GM18526 (cell line): ENCODE measurements at regions not wholly inside any gene's neighbourhood (a gene's known extent, or its start where the extent isn't known, plus 50 kb on each side); places are given as distances from the start of the nearest gene placed in this dataset.

Source experiments
- POLR2A ChIP-seq: IDR thresholded peaks from 3 replicates; pipeline ENCODE4 v1.6.1; 2011; ENCODE audit not compliant: insufficient read length; ENCODE audit errors: extremely low read depth

DNA sequence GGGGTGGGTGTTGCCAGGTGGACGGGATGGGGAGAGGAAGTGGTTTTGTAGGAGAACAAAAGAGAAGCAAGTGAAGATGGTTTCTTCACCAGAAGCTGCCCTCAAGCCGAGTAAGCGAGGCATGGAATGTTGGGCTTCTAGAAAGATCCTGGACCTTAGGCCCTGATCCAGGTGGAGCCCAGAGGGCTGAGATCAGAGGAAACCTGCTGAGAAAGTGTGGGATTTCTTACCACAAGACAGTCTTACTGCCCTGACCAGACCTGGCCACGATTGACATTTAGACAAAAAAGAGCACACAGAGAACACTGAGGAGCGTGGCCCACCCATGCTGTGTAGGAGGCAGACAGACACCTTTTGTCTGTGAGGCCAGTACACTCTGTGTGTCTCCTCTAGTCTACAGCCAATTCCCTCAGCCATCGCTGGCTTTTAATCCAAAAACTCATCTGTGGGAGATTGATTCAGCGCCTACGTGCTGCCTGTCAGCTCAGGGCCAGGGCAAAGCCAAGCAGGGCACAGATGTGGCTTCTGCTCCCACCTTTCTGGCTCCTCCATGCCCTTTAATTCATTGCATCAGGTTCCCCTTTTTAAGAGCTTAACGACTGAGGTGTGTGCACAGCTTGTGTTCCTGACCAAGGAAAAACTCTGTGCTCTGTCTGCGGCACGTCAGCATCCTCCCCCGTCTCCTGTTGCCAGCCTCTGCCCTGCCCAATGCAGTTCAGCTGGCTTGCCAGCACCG, 123.3 kb downstream of the AKAP11 start:
- no peak for TF ChIP-seq POLR2A

DNA sequence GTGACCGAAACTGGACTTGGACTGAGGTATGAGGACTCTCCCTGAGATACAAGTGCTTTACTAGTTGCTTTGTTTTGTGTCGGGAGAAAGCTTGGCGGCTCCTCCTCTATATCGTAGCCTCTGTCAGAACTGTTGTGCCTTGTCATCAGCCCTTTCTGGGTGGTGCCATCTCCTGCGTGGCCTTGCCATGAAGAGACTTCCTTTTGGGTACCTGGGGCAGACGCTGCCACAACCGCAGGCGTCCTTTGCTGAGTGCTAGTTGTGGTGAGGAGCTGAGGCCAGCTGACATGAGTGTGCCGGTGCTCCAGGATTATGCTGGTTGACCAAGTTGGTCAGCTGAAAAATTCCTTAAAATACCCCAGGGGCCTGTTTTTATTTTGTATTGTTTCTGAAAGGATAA, 124.5 kb downstream of the AKAP11 start:
- no peak for TF ChIP-seq POLR2A

DNA sequence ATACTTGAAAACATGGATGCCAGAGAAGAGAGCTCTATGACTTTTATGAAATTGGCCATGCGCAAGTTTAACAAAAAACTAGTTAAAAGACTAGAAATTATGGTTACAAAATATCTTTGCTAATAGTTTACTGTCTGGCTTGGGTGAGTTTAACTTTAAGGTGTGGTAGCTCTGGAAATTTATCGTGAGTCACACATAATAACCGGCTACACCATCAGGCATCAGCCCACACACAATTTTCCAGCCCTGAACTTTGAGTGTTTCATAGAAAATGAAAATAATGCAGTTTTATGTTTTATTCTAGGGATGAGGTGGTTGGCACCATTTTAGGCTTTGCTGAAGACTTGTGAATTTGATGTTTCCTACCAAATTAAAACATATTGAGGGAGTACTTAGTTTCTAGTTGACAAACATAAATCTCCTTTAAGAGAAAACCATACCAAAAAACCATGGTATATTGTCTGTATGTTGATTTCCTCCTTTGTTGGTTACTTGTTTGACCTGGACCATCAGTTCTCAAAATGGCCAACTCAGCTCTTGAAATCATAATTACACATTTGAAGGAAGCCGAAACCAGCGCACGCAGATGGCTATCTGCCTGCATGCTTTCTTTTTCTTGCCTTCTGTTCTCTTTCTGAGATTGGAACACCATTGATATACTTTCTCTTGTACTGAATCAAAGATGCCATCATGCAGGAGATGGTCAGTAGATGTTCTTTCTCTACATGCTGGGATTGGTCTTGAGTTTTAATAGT, 125.1 kb downstream of the AKAP11 start:
- TF ChIP-seq POLR2A: no peak

DNA sequence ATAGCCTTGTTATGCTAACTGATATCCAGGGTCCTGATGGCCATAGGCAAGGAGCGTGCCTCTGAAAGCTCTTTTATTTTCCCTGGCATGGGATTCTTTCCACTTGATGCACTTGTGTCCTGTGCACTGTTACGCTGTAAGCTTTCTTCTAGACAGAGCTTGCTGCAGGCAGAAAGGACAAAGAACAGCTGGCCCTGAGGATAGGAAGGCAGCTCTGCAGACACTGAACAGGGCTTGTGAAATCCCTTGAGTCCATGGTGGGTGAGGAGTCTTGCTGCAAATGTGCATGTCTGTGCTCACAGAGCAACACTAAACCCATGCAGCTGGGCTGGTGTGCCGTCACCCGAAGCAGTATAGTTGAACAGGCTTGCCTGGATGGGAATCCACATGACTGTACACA, 126.6 kb downstream of the AKAP11 start:
- no peak for TF ChIP-seq POLR2A

DNA sequence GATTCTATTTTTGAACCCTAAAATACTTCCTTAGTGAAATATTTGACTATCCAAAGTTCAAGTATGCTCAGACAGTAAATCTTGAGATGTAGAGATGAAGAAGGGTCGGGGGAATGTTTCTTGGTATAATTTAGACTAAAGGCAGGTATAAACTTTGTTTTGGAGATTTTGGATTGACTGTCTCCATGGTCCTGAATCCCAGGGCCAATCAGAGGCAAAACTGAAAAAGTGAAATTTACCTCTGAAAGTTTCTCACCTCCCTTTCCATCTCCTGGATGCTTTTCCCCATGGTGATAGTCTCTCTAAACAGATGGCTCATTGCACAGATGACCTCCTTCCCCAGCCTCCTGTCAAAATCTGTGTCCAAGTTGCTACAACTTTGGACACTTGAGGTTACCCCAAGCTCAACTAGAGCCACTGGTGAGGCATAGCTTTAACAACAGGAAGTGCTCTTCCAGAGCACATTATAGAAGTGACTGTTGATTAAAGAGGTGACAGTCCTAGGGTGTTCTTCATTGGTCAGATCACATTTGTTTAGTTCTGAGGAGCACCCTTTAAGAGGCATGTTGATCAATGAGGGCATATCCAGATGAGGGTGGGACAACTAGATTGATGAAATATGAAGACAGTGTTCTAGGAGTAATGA, 128.4 kb downstream of the AKAP11 start:
- no peak for TF ChIP-seq POLR2A

DNA sequence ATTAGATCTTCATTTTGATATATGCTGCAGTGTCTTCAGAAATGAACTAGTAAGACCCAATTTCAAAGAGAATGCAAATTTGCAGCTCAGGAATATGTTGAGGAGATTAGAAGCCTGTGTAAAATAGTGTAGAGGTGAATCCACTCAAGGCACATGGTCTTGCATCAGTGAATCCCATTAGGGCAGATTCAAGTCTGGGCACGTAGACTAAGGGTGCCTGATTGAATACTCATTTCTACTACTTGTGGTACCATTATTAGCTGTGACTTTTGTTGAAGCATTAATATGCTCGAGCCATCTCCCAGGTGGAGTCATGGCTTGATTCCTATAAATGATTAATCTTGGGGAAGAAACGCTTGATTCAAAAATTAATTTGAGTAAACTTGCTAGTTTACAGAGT, 129.4 kb downstream of the AKAP11 start:
- no peak for TF ChIP-seq POLR2A

DNA sequence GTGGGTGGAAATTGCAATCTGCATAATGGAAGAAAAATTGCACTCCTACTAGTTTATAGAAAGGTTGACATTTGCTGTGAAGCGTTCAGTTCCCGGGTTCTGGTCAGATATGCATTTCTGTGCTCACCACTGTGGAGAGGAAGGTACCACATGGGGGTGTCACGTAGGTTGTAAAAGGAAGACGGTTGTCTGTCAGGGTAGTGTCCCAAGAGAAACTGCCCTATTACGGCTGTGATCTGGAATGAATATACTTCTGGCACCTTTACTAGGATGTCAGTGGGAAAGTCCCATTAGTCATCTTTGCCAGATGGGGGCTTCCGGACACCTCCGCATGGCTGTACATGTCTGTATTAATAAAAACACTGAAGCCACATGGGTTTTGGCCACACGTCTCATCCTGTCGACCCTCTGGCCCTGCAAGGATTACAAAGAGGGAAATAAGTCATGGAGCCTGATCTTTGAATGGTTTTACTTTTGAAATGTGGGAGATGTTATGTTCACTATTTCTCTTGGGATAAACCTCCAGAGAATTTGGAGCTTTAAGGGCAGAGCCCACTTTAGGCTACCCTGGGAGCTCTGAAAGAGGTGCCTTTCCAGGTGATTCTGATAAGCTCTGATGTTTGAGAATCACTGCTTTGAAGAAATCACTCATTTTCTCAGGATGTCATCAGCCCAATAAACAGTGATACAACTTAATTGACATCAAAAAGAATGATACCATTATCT, 133.9 kb downstream of the AKAP11 start:
- no peak for TF ChIP-seq POLR2A

DNA sequence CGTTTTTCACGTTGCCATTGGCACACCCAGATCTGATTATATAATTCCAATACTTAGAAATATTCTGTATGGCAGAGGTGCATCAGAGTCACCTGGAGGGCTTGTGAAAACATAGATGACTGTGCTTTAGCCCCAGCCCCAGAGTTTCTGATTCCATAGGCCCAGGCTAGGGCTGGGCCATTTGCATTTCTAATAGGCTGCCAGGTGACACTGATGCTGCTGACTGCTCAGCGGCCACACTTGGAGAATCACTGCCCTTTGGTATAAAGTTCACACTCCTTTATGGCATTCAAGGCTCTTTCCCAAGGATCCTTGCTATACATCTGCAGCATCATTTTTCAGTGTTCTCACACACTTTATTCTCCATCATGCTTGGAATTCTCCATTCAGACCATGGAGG, 137.1 kb downstream of the AKAP11 start:
- no peak for TF ChIP-seq POLR2A

DNA sequence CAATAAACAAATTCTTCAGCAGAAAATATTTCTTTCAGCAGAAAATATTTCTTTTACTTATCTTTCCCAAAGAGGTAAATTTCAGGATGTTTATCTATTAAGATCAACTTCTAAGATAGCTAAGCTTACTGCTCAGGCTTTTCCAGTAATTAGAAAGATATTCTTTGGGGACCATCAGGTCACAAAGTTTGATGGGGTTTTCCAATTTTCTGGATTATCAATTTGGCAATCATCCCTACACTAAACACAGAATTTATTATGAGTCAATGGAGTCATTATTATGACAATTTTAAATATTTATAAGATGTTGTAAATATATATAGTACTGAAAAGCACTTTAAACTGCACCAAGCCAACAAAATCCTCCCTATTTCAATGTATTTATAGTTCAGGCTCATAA, 137.6 kb downstream of the AKAP11 start:
- TF ChIP-seq POLR2A: no peak

DNA sequence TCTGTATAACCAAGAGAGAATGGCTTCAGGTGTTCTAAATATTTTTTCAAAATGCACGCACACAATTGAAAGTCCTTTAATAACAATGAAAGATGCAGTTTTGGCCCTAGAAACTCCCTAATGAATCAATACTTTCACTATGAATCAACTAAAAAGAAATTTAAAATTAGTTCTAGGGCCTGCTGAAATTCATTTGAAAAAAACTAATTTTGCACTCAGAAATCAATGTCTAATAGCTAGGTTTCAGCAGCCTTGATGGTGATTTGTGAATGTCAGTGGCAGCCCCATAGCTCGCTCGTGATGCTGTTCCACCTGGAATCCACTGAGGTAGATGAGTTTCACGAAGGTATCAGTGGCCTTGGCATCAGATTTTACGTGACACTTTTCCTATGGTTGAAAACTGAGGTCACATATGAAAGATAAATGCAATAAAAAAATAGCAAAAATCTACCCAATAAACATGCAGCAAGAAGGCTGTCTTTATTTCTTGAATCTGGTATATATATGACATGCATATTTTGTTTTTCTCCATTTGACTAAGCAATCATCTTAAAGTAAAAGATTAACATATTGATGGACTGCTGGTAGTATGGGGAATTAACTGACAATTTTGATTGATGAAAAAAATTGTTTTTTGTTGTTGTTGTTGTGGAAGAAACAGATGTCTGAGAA, 141.0 kb downstream of the AKAP11 start:
- no peak for TF ChIP-seq POLR2A

DNA sequence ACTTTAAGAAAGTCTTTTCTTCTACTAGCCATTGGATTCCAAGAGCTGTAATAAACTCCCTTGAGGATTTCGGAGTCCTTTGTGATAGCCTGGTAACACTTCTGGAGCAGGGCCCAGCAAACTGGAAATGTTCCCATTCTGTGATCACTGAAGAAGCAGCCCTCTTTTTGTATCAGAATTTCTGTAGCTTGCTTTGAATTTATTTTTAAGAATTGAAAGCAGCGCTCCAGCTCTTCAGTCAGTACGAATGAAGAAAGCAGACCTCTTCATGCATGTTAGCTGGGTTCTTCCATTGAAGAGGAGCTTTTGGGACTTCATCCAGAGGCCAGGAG, 141.5 kb downstream of the AKAP11 start:
- TF ChIP-seq POLR2A: no peak

DNA sequence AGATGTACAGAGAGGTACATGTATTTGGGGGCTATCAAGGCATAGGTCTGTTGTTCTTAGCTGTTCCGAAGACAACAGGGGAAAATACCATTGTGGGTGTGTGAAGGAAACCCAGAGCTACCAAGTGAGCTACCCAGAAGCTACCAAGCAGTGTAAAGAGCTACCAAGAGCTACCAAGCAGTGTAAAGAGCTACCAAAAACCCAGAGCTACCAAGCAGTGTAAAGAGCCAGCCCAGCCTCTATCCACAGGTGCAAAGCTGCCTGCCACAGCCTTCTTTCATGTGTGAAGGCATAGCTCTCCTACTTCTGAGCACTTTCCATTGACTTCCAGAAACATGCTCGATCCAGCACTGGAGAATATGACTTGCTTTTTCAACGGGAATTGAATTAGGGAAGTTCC, 145.7 kb downstream of the AKAP11 start:
- no peak for TF ChIP-seq POLR2A

DNA sequence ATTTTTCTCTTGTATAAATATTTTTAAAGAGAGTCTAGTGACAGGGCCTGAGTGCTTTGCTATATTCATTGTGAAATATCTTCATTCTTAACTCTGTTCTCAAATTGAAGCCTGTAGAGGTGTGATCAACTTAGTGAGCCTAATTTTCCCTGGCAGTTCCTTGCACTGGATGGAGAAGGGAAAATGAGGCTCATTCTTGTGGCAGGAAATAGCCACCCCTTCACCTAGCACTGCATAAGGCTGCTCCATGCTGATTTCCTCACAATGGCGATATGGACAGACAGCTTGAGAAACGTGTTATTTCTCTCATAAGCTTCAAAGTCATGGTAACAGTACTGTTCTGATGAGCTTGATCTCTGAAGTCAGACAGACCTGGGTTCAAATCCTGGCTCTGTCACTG, 146.2 kb downstream of the AKAP11 start:
- no peak for TF ChIP-seq POLR2A

DNA sequence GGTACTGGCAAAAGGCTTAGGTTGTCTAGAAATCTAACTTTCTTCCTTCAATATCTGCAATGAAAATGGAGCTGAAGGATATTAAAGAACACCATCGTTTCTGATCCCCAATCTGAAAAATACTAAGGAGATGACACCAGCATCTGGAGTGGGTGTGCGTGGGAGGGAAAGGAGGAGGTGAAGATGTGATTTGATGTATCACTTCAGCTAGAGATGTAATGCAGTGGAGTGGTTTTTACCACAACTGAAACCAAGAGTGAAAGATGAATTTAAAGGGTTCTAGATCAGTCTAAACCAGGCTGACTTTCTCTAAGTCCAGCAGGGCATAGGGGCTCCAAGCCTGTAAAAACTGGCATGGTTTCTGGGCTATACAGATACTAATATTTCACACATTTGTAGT, 148.4 kb downstream of the AKAP11 start:
- TF ChIP-seq POLR2A: no peak

DNA sequence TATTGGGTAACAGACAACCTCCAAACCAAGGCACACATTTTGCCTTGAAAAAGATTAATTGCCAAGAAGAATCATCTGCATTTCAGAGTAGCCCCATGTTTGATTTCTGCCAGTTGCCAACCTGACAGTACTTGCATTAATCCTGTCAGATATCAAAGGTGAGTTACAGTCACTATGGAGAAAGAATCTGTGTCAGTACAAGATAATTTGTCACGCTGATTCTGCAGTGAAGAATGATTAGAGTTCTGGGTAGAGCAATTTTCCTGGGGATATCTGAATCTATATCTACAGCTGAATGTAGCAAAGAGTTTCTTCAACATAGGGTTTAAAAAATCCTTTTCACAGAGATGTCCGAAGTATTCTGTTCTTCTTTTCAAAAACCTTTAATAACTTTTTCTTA, 150.7 kb downstream of the AKAP11 start:
- TF ChIP-seq POLR2A: no peak
